ENCODE measurements at regions not wholly inside any gene's neighbourhood (a gene's known extent, or its start where the extent isn't known, plus 50 kb on each side); places are given as distances from the start of the nearest gene placed in this dataset.
A peak's percentile ranks its signal among the peaks of the same experiment; 100 is the strongest.

DNA sequence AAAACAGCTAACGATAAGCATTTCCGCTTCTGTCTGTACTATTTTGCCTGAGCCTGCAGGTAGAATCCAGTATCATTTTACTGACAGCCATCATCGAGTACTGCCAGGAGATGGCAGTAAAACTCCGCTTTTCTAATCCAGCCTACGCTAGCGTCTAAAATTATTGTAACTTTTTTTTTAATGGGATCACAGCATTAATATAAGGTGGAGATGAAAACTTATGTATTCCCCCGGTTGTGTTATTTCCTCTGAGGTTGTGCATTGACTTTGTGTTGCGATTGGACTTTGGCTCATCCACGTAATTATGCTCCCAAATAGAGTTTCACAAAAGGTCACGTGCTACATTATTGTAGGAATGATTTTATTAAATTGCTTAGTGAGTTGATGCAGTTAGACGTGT, 248.1 kb downstream of the C4orf33 start:
- Histone ChIP-seq H3K9me3 (ENCODE audit: low read depth, low read length) (no peaks in the 10 kb centered on the region), H3K36me3 (ENCODE audit: insufficient read depth, low read length) (no peaks in the 10 kb centered on the region), H3K9ac (ENCODE audit: insufficient read length) (no peak overlapping the region), H3K27ac (no peak overlapping the region), H3K4me3 (peak overlapping the region; percentile 72)
- TF ChIP-seq FOXP2 (optimal IDR thresholded peaks at IDR 0.05; ENCODE audit: control extremely low read depth, extremely low read length, insufficient read depth) (no peak), POLR2AphosphoS5 (IDR thresholded peaks at IDR 0.05; ENCODE audit: borderline replicate concordance, low read depth, low read length) (no peak), EZH2 (IDR thresholded peaks at IDR 0.05) (no peak)
- no peak for DNase-seq (ENCODE audit: low read depth, low spot score)

DNA sequence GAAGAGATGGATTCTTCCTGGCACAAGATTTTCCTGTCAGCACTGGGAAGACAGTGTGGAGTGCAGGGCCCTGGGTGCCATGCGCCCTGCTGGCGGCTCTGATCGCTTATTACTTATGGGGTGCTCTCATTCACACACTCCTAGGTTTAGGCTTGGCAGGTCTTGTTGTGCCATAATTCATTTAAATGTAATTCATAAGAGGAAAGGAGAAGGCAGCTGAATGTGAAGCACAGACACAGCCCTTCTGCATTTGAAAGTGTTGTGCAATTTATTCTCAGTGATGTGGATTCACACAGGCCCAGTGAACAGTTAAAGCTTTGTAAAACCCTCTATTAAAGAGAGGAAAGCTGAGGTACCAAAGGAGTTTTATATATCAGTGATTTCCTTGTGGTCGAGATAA, 249.7 kb downstream of the C4orf33 start:
- H3K36me3 ChIP-seq (ENCODE audit: insufficient read depth, low read length), result no peaks in the 10 kb centered on the region
- DNase-seq (ENCODE audit: low read depth, low spot score), result no peak
- peak overlapping the region; percentile 48; the same call in 1 of the 2 replicates for H3K27ac ChIP-seq
- H3K9ac ChIP-seq (ENCODE audit: insufficient read length), result no peak overlapping the region
- TF ChIP-seq POLR2AphosphoS5 (IDR thresholded peaks at IDR 0.05; ENCODE audit: borderline replicate concordance, low read depth, low read length), result no peak
- TF ChIP-seq FOXP2 (optimal IDR thresholded peaks at IDR 0.05; ENCODE audit: control extremely low read depth, extremely low read length, insufficient read depth), result no peak
- peak overlapping the region; percentile 72 for H3K4me3 ChIP-seq
- H3K9me3 ChIP-seq (ENCODE audit: low read depth, low read length), result no peaks in the 10 kb centered on the region

GRCh38 chr4:129346036-129346435, 250.1 kb downstream of the C4orf33 start:
- no peak overlapping the region for H3K27ac ChIP-seq
- no peaks in the 10 kb centered on the region for H3K9me3 ChIP-seq (ENCODE audit: low read depth, low read length)
- no peak for DNase-seq (ENCODE audit: low read depth, low spot score)
- no peaks in the 10 kb centered on the region for H3K36me3 ChIP-seq (ENCODE audit: insufficient read depth, low read length)
- TF ChIP-seq FOXP2 (optimal IDR thresholded peaks at IDR 0.05; ENCODE audit: control extremely low read depth, extremely low read length, insufficient read depth), result no peak
- TF ChIP-seq EZH2 (IDR thresholded peaks at IDR 0.05), result no peak
- no peak for TF ChIP-seq POLR2AphosphoS5 (IDR thresholded peaks at IDR 0.05; ENCODE audit: borderline replicate concordance, low read depth, low read length)
- H3K4me3 ChIP-seq, result no peak overlapping the region
- no peak overlapping the region for H3K9ac ChIP-seq (ENCODE audit: insufficient read length)

GRCh38 chr4:129346734-129347133, 250.8 kb downstream of the C4orf33 start:
- TF ChIP-seq POLR2AphosphoS5 (IDR thresholded peaks at IDR 0.05; ENCODE audit: borderline replicate concordance, low read depth, low read length) (no peak), FOXP2 (optimal IDR thresholded peaks at IDR 0.05; ENCODE audit: control extremely low read depth, extremely low read length, insufficient read depth) (no peak), EZH2 (IDR thresholded peaks at IDR 0.05) (no peak)
- H3K36me3 ChIP-seq (ENCODE audit: insufficient read depth, low read length), result no peaks in the 10 kb centered on the region
- no peak overlapping the region for H3K27ac ChIP-seq
- H3K9me3 ChIP-seq (ENCODE audit: low read depth, low read length), result no peaks in the 10 kb centered on the region
- H3K4me3 ChIP-seq, result no peak overlapping the region
- DNase-seq (ENCODE audit: low read depth, low spot score), result no peak
- no peak overlapping the region for H3K9ac ChIP-seq (ENCODE audit: insufficient read length)

GRCh38 chr4:129350834-129351721, 255.1 kb downstream of the C4orf33 start:
- H3K36me3 ChIP-seq (ENCODE audit: insufficient read depth, low read length), result no peaks in the 10 kb centered on the region
- no peak overlapping the region for H3K4me3 ChIP-seq
- no peaks in the 10 kb centered on the region for H3K9me3 ChIP-seq (ENCODE audit: low read depth, low read length)
- TF ChIP-seq EZH2 (IDR thresholded peaks at IDR 0.05), result no peak
- TF ChIP-seq POLR2AphosphoS5 (IDR thresholded peaks at IDR 0.05; ENCODE audit: borderline replicate concordance, low read depth, low read length), result no peak
- no peak for TF ChIP-seq FOXP2 (optimal IDR thresholded peaks at IDR 0.05; ENCODE audit: control extremely low read depth, extremely low read length, insufficient read depth)
- no peak for DNase-seq (ENCODE audit: low read depth, low spot score)
- no peak overlapping the region for H3K9ac ChIP-seq (ENCODE audit: insufficient read length)
- no peak overlapping the region for H3K27ac ChIP-seq

DNA sequence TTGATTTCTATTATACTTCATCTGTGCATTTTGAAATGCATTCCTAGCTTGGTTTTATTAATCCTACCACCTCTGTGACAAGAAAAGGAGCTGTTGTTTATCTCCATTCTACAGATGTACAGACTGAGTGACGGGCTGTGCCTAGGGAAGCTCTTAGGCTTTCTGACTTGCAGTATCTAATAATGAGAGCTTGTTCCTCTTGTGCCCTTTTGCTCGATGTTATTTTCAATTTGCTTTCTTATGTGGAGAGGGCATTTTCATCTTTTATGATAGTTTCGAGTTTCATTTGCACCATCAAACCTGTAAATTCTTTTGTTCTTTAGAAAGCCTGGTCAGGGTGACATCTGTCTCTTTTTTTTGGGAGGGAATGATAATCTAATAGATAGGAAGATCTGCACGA, 256.5 kb downstream of the C4orf33 start:
- no peak overlapping the region for H3K27ac ChIP-seq
- no peak overlapping the region for H3K4me3 ChIP-seq
- no peaks in the 10 kb centered on the region for H3K9me3 ChIP-seq (ENCODE audit: low read depth, low read length)
- TF ChIP-seq EZH2 (IDR thresholded peaks at IDR 0.05) (no peak), FOXP2 (optimal IDR thresholded peaks at IDR 0.05; ENCODE audit: control extremely low read depth, extremely low read length, insufficient read depth) (no peak), POLR2AphosphoS5 (IDR thresholded peaks at IDR 0.05; ENCODE audit: borderline replicate concordance, low read depth, low read length) (no peak)
- no peak for DNase-seq (ENCODE audit: low read depth, low spot score)
- H3K36me3 ChIP-seq (ENCODE audit: insufficient read depth, low read length), result no peaks in the 10 kb centered on the region
- H3K9ac ChIP-seq (ENCODE audit: insufficient read length), result no peak overlapping the region

DNA sequence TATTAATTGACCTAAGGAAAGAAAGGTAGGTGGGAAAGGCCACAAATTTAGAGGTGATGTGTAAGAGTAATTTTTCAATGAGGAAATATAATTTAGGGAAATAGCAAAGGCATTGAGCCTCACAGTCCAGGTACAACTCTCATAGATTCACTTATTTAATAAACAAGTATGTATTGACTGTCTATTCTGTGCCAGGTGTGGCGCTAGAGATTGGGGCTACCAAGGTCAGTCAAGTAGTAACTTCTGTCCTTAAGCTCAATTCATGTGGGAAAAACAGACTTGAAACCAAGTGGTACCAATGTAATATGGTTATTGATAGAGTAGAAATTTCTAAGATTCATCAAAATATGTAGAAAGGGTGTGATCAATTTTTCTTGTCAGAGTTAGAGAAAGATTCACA, 257.5 kb downstream of the C4orf33 start:
- Histone ChIP-seq H3K36me3 (ENCODE audit: insufficient read depth, low read length) (no peaks in the 10 kb centered on the region), H3K9me3 (ENCODE audit: low read depth, low read length) (no peaks in the 10 kb centered on the region), H3K27ac (no peak overlapping the region), H3K9ac (ENCODE audit: insufficient read length) (no peak overlapping the region), H3K4me3 (no peak overlapping the region)
- TF ChIP-seq EZH2 (IDR thresholded peaks at IDR 0.05) (no peak), FOXP2 (optimal IDR thresholded peaks at IDR 0.05; ENCODE audit: control extremely low read depth, extremely low read length, insufficient read depth) (no peak), POLR2AphosphoS5 (IDR thresholded peaks at IDR 0.05; ENCODE audit: borderline replicate concordance, low read depth, low read length) (no peak)
- DNase-seq (ENCODE audit: low read depth, low spot score), result no peak

DNA sequence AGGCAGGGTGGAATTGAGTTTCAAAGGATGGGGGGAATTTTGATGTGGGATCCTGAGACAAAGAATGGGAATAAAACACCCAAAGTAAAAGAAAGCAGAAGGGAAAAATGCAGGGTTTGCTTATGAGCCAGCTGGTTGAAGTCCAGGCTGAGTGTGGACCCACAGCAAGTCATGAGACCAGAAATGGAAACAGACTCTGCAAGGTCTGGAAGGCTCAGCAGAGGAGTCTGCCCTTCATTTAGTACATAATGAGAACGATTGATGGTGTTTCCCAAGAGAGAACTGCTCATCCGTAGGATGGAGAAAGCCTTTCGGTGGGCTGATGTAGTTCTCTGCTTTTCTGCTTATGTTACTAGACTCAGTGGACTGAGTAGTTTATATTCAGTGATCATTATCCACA, 259.1 kb downstream of the C4orf33 start:
- TF ChIP-seq POLR2AphosphoS5 (IDR thresholded peaks at IDR 0.05; ENCODE audit: borderline replicate concordance, low read depth, low read length) (no peak), EZH2 (IDR thresholded peaks at IDR 0.05) (no peak), FOXP2 (optimal IDR thresholded peaks at IDR 0.05; ENCODE audit: control extremely low read depth, extremely low read length, insufficient read depth) (no peak)
- no peak overlapping the region for H3K9ac ChIP-seq (ENCODE audit: insufficient read length)

More for the DNA sequence above, 259.1 kb downstream of the C4orf33 start:
- Histone ChIP-seq H3K4me3 (no peak overlapping the region), H3K27ac (no peak overlapping the region), H3K36me3 (ENCODE audit: insufficient read depth, low read length) (no peaks in the 10 kb centered on the region), H3K9me3 (ENCODE audit: low read depth, low read length) (no peaks in the 10 kb centered on the region)
- no peak for DNase-seq (ENCODE audit: low read depth, low spot score)

Data from SK-N-MC (cell line).